PC-9 (cell line): ENCODE measurements at regions not wholly inside any gene's neighbourhood (a gene's known extent, or its start where the extent isn't known, plus 50 kb on each side); places are given as distances from the start of the nearest gene placed in this dataset.
"Not testable (repeated sequence)": the region's sequence is repeated elsewhere in the genome, so short reads cannot be mapped to it uniquely, and the experiment has no call there.

Source experiments
- BruUV-seq: library from RNA; stranded (reverse); fragments of 400-500 nt; replicated peaks from 2 replicates; lab custom pipeline; 2021; lab: Mats Ljungman, UMichigan
- CTCF ChIA-PET: fragments of 300-600 bp; sonication (Branson Sonifier 250); formaldehyde crosslinking; loops from one replicate; lab custom pipeline; 2022; ENCODE audit warnings: antibody characterized with exemption; lab: Charles Lee
- POLR2A ChIA-PET: fragments of 300-600 bp; sonication (Branson Sonifier 250); formaldehyde crosslinking; loops from one replicate; lab custom pipeline; 2022; ENCODE audit warnings: antibody characterized with exemption; ENCODE audit not compliant: unreplicated experiment; lab: Charles Lee
- DNase-seq, 2 experiments: peaks; one replicate each; pipeline versions ENCODE4 v3.0.0 to v3.0.0-alpha.2; 2015 to 2022; ENCODE audit warnings: mixed read lengths in 1 of 2
- H2AFZ ChIP-seq: fragments of 200-600 bp; sonication (generic); 2 replicates; pipeline ENCODE4 v1.8.1; 2017; ENCODE audit warnings: antibody characterized with exemption
- H3F3A ChIP-seq: fragments of 200-600 bp; sonication (generic); 2 replicates; pipeline ENCODE4 v1.8.1; 2017; ENCODE audit warnings: antibody characterized with exemption, mild to moderate bottlenecking, low read depth; ENCODE audit not compliant: insufficient read depth
- H3K27ac ChIP-seq: fragments of 200-600 bp; sonication (generic); 2 replicates; pipeline ENCODE4 v1.6.1; 2016; ENCODE audit warnings: mixed run types
- H3K27me3 ChIP-seq: fragments of 200-600 bp; sonication (generic); 2 replicates; pipeline ENCODE4 v1.6.1; 2016; ENCODE audit warnings: low read depth, mixed run types; ENCODE audit not compliant: insufficient read depth
- H3K36me3 ChIP-seq: fragments of 200-600 bp; sonication (generic); 2 replicates; pipeline ENCODE4 v1.6.1; 2016; ENCODE audit warnings: low read depth, mixed run types
- H3K4me1 ChIP-seq: fragments of 200-600 bp; sonication (generic); replicated peaks from 2 replicates; pipeline ENCODE4 v1.6.1; 2016; ENCODE audit warnings: mixed run types; ENCODE audit not compliant: insufficient read depth
- H3K4me2 ChIP-seq: fragments of 200-600 bp; sonication (generic); 2 replicates; pipeline ENCODE4 v1.6.1; 2017; ENCODE audit warnings: mixed run types
- H3K4me3 ChIP-seq: fragments of 200-600 bp; sonication (generic); 2 replicates; pipeline ENCODE4 v1.6.1; 2016; ENCODE audit warnings: mixed run types
- H3K79me2 ChIP-seq: fragments of 200-600 bp; sonication (generic); 2 replicates; pipeline ENCODE4 v1.6.1; 2017; ENCODE audit warnings: low read depth, mixed run types
- H3K9me2 ChIP-seq: fragments of 200-600 bp; sonication (generic); 2 replicates; pipeline ENCODE4 v1.8.1; 2017; ENCODE audit warnings: mild to moderate bottlenecking; ENCODE audit not compliant: insufficient read depth
- H3K9me3 ChIP-seq: fragments of 200-600 bp; sonication (generic); 2 replicates; pipeline ENCODE4 v1.8.1; 2016; ENCODE audit warnings: low read depth; ENCODE audit not compliant: insufficient read depth
- H4K20me1 ChIP-seq: fragments of 200-600 bp; sonication (generic); 2 replicates; pipeline ENCODE4 v1.8.1; 2017; ENCODE audit not compliant: insufficient read depth
- EZH2 ChIP-seq: fragments of 200-600 bp; sonication (generic); IDR thresholded peaks from 2 replicates; pipeline ENCODE4 v1.8.0; 2017; ENCODE audit warnings: antibody characterized with exemption, low read depth
- intact Hi-C: fragments of 100-400 bp; cut with micrococcal nuclease; formaldehyde crosslinking; loops from one replicate; pipeline ENCODE4 v1.10.0; 2022; ENCODE audit not compliant: unreplicated experiment
- TF ChIP-seq, protein P1 (sequence below): fragments of 200-600 bp; sonication (generic); conservative IDR thresholded peaks from 2 replicates; pipeline ENCODE4 v1.6.1; 2017; ENCODE audit warnings: mixed run types, antibody characterized with exemption, mild to moderate bottlenecking, moderate library complexity

DNA sequence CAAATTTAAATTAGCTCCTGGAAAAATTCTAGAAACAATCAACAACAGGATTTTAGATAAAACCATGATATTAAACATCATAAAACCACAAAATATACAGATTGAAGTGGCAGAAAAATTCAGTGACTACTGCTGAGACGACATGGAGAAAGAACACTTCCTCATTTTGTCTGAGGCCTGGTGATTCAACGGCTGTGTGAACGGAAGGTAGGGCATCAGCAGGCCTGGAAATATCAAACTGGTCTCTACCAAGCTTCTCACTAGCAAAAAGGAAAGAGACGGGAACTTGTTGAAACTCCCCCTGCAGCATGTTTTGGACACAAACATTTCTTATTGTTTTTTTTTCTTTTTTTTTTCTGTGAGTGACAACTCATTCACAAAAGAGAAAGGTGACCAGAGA lies 58.0 kb upstream of the AHI1 start:
- Histone ChIP-seq H3K4me1 (no peaks in the 10 kb centered on the region), H3K79me2 (no peaks in the 10 kb centered on the region), H3K9me2 (no peaks in the 10 kb centered on the region), H3K27ac (no peak overlapping the region), H3K36me3 (no peaks in the 10 kb centered on the region), H3K27me3 (no peaks in the 10 kb centered on the region), H3F3A (no peaks in the 10 kb centered on the region), H3K9me3 (no peaks in the 10 kb centered on the region), H3K4me2 (no peak overlapping the region), H3K4me3 (no peak overlapping the region), H4K20me1 (no peaks in the 10 kb centered on the region), H2AFZ (no peak overlapping the region)
- DNase-seq, result no peak
- CTCF ChIA-PET, result no interaction called here
- no TSS peak for BruUV-seq
- TF ChIP-seq EZH2, result no peak
- TF ChIP-seq, protein P1, sequence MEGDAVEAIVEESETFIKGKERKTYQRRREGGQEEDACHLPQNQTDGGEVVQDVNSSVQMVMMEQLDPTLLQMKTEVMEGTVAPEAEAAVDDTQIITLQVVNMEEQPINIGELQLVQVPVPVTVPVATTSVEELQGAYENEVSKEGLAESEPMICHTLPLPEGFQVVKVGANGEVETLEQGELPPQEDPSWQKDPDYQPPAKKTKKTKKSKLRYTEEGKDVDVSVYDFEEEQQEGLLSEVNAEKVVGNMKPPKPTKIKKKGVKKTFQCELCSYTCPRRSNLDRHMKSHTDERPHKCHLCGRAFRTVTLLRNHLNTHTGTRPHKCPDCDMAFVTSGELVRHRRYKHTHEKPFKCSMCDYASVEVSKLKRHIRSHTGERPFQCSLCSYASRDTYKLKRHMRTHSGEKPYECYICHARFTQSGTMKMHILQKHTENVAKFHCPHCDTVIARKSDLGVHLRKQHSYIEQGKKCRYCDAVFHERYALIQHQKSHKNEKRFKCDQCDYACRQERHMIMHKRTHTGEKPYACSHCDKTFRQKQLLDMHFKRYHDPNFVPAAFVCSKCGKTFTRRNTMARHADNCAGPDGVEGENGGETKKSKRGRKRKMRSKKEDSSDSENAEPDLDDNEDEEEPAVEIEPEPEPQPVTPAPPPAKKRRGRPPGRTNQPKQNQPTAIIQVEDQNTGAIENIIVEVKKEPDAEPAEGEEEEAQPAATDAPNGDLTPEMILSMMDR, result no peak
- POLR2A ChIA-PET, result no interaction called here
- intact Hi-C loops, result no loop called here

DNA sequence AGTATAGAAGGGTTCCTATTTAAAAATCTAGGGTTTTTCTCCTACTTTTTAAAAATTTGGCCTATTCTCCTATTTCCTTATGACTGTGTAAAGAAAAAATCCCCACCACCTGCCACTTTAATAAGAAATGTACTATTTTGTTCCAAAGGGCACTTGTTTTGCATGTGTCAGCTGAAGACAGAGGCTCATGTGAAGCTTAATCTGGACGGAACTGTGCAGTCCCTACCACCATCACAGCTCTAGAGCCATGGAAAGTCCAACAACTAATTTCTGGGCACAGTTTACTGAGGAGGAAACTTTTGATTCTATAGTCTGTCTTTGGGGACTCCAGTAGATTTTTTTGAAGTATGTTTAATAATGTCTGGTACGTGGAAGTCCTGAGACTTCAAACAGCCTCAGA lies 60.0 kb upstream of the AHI1 start:
- no peak overlapping the region for H3K27ac ChIP-seq
- no peaks in the 10 kb centered on the region for H3K27me3 ChIP-seq
- DNase-seq, result no peak
- POLR2A ChIA-PET, result no interaction called here
- no peak overlapping the region for H3K4me2 ChIP-seq
- no peaks in the 10 kb centered on the region for H3K9me3 ChIP-seq
- TF ChIP-seq, protein P1, result no peak
- no peak for TF ChIP-seq EZH2
- no peaks in the 10 kb centered on the region for H3K9me2 ChIP-seq
- intact Hi-C loops, result no loop called here
- no peaks in the 10 kb centered on the region for H3K4me1 ChIP-seq
- BruUV-seq, result no TSS peak
- H4K20me1 ChIP-seq, result no peaks in the 10 kb centered on the region
- no peaks in the 10 kb centered on the region for H3K36me3 ChIP-seq
- CTCF ChIA-PET, result no interaction called here
- no peaks in the 10 kb centered on the region for H3F3A ChIP-seq
- no peak overlapping the region for H3K4me3 ChIP-seq
- no peaks in the 10 kb centered on the region for H3K79me2 ChIP-seq
- no peak overlapping the region for H2AFZ ChIP-seq

DNA sequence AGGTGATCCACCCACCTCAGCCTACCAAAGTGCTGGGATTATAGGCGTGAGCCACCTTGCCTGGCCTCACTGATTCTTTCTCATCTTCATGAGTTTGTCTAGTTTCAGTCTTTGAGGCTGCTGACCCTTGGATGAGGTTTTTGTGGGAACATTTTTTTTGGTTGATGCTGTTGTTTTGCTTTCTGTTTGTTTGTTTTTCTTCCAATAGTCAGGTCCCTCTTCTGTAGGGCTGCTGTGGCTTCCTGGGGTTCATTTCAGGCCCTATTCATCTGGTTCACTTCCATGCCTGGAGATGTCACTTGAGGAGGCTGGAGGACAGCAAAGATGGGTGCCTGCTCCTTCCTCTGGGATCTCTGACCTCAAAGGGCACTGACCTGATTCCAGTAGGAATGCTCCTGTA lies 68.1 kb upstream of the AHI1 start:
- H4K20me1 ChIP-seq, H3K79me2 ChIP-seq, H3K4me3 ChIP-seq, DNase-seq, intact Hi-C loops, H3K27ac ChIP-seq, H3K27me3 ChIP-seq, H3K9me3 ChIP-seq, H3K9me2 ChIP-seq, H2AFZ ChIP-seq, H3F3A ChIP-seq, BruUV-seq, POLR2A ChIA-PET, H3K4me1 ChIP-seq, H3K4me2 ChIP-seq, CTCF ChIA-PET, H3K36me3 ChIP-seq: not testable (repeated sequence)

DNA sequence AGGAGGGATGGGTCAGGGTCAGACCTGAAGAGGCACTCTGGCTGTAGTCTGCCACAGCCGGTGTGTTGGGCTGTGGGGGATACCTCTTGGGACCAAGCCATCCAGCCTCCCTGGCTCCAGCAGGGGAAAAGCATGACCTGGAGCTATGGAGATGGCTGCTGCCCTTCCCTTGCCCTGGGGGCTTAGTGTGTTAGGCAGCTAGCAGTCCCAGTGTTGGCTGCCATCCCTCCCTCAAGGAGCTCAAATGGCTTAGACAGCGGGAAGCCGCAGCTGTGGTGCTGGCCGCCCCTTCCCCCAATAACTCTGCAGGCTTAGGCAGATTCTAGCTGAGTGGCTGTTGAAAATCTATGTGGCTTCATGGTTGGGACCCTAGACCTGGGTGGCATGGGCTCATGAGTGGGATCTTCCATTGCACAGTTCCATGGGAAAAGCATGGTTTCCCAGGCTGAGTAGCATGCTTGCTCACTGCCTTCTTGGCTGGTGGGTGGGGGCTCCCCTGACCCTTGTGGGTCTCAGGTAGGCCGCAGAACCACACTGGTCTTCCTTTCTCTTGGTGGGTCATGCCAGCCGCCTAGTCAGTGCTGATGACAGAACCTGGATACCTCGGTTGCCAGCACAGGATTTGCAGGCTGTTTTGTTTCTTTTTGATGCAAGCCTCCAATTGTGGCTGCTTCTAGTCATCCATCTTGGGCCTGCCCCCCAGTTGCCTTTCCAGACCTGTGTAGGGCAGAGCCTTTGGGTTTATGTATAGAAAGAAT lies 69.0 kb upstream of the AHI1 start:
- H3K4me1 ChIP-seq, result no peaks in the 10 kb centered on the region
- intact Hi-C loops, result no loop called here
- no TSS peak for BruUV-seq

More for the DNA sequence above, 69.0 kb upstream of the AHI1 start:
- Histone ChIP-seq H3K4me2 (no peak overlapping the region), H3K27me3 (no peaks in the 10 kb centered on the region), H3F3A (no peaks in the 10 kb centered on the region), H3K9me3 (no peaks in the 10 kb centered on the region), H2AFZ (no peak overlapping the region), H3K79me2 (no peaks in the 10 kb centered on the region), H3K36me3 (no peaks in the 10 kb centered on the region), H4K20me1 (no peaks in the 10 kb centered on the region), H3K4me3 (no peak overlapping the region), H3K9me2 (no peaks in the 10 kb centered on the region), H3K27ac (no peak overlapping the region)
- TF ChIP-seq EZH2, result no peak
- TF ChIP-seq, protein P1, result no peak
- DNase-seq, result no peak
- CTCF ChIA-PET, result no interaction called here
- POLR2A ChIA-PET, result no interaction called here
